Loucy (cell line): ENCODE measurements at regions not wholly inside any gene's neighbourhood (a gene's known extent, or its start where the extent isn't known, plus 50 kb on each side); places are given as distances from the start of the nearest gene placed in this dataset.

Source experiments
- H2AFZ ChIP-seq: fragments of 200-600 bp; sonication (generic); 2 replicates; pipeline ENCODE4 v1.6.0; 2016; ENCODE audit warnings: antibody characterized with exemption, mild to moderate bottlenecking, low read length, moderate library complexity
- H3F3A ChIP-seq: fragments of 200-600 bp; 2 replicates; pipeline ENCODE4 v1.6.0; 2016; ENCODE audit warnings: antibody characterized with exemption, low read depth, mild to moderate bottlenecking
- H3K27me3 ChIP-seq: fragments of 200-600 bp; sonication (generic); 2 replicates; pipeline ENCODE4 v1.6.1; 2014; ENCODE audit warnings: low read length, mild to moderate bottlenecking; ENCODE audit not compliant: insufficient read depth, poor library complexity, severe bottlenecking
- H3K36me3 ChIP-seq: fragments of 200-600 bp; sonication (generic); 2 replicates; pipeline ENCODE4 v1.6.1; 2016; ENCODE audit warnings: low read length; ENCODE audit not compliant: insufficient read depth
- H3K4me1 ChIP-seq: fragments of 200-600 bp; sonication (generic); 2 replicates; pipeline ENCODE4 v1.5.1; 2014; ENCODE audit warnings: low read length, mild to moderate bottlenecking; ENCODE audit not compliant: insufficient read depth, poor library complexity, severe bottlenecking
- H3K4me2 ChIP-seq: fragments of 200-600 bp; sonication (generic); 2 replicates; pipeline ENCODE4 v1.6.0; 2014; ENCODE audit warnings: antibody characterized with exemption, low read length, low read depth, mild to moderate bottlenecking; ENCODE audit not compliant: poor library complexity, severe bottlenecking
- H3K4me3 ChIP-seq: fragments of 200-600 bp; sonication (generic); 2 replicates; pipeline ENCODE4 v1.5.1; 2014; ENCODE audit warnings: low read length, mild to moderate bottlenecking, mixed read lengths; ENCODE audit not compliant: poor library complexity, severe bottlenecking
- H3K79me2 ChIP-seq: fragments of 200-600 bp; sonication (generic); 2 replicates; pipeline ENCODE4 v1.6.1; 2014; ENCODE audit warnings: low read length; ENCODE audit not compliant: insufficient read depth
- H3K9ac ChIP-seq: fragments of 200-600 bp; sonication (generic); 2 replicates; pipeline ENCODE4 v1.6.0; 2014; ENCODE audit warnings: mild to moderate bottlenecking, low read depth, low read length, moderate library complexity; ENCODE audit not compliant: poor library complexity, severe bottlenecking
- H3K9me2 ChIP-seq: fragments of 200-600 bp; sonication (generic); replicated peaks from 2 replicates; pipeline ENCODE4 v1.6.1; 2016; ENCODE audit warnings: low read depth, low read length, mixed read lengths
- H3K9me3 ChIP-seq: fragments of 200-600 bp; sonication (generic); 2 replicates; pipeline ENCODE4 v1.6.1; 2014; ENCODE audit warnings: mild to moderate bottlenecking, antibody characterized with exemption, low read length, low read depth; ENCODE audit not compliant: insufficient read depth
- H4K20me1 ChIP-seq: fragments of 200-600 bp; sonication (generic); 2 replicates; pipeline ENCODE4 v1.6.0; 2014; ENCODE audit warnings: antibody characterized with exemption, low read length, mild to moderate bottlenecking; ENCODE audit not compliant: insufficient read depth, poor library complexity, severe bottlenecking
- EZH2phosphoT487 ChIP-seq: fragments of 200-600 bp; IDR thresholded peaks from 2 replicates; pipeline ENCODE4 v1.6.1; 2018; ENCODE audit warnings: antibody characterized with exemption, mild to moderate bottlenecking, moderate library complexity, borderline replicate concordance
- TF ChIP-seq, protein P1 (sequence below): fragments of 200-600 bp; sonication (generic); conservative IDR thresholded peaks from 2 replicates; pipeline ENCODE4 v1.5.1; 2014; ENCODE audit warnings: mild to moderate bottlenecking, antibody characterized with exemption, low read length

DNA sequence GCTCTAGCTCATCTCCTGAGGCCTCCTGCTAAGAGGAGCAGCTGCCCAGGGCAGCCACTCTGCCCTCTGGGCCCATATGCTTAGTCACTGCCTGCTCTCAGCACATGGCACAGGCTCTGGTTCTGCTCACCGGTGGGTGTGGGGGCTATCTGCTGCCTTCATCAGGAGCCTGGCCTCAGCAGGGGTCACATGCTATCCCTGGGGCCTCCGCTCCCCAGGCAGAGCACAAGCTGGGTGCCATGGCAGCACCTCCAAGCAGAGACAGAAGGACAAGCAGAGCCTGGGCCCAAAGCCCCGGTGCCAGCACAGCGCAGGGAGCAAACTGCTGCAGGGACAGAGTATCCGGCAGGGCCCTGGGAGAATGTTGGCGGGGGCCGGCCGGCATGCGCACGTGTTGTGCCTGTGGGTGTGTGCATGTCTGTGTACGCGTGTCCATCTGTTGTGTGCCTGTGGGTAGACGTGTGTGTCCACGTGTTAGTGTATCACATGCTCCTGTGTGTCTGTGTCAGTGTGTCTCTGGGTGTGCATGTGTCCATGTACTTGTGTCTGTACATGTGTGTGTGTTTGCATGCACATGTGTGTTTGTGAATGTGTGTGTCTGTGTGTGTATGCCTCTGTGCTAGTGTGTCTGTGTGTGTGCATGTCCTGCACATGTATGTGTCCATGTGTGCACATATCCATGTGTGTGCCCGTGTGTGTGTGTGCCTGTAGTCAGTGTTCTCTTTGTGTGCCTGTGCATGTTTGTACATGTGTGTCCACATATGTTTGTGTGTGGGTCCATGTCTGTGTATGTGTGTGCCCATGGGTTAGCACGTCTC lies 326.9 kb downstream of the TMEM121 start:
- H3K9me3 ChIP-seq, result no peaks in the 10 kb centered on the region
- H3K36me3 ChIP-seq, result peaks cover 36% of the 10 kb centered on the region; the same call in 1 of the 2 replicates

DNA sequence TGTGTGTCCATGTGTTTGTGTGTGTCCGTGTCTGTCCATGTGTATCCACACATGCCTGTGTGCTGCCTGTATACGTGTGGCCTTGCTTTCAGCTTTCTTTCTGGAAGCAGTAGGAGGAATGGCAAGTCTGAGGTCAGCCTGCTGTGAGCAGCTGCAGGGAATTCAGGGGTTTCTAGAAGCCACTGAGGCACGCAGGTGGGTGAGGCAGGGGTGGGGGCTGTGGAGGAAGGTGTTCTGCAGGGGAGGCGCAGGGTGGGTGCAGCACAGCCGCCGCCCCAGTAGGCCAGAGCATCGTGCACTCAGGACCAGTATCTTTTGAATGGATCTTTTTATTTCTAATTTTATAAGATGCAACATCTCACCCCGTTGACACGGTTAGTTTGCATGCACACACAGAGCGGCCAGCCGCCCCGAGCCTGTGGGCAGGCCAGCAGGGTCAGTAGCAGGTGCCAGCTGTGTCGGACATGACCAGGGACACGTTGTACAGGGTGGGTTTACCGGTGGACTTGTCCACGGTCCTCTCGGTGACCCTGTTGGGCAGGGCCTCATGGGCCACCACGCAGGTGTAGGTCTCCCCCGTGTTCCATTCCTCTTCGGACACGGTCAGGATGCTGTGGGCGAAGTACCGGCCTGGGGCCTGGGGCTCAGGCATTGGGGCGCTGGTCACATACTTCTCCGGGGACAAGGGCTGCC lies 327.7 kb downstream of the TMEM121 start:
- H2AFZ ChIP-seq, result no peak overlapping the region
- peaks cover 36% of the 10 kb centered on the region; the same call in 1 of the 2 replicates for H3K36me3 ChIP-seq
- no peaks in the 10 kb centered on the region for H3F3A ChIP-seq
- no peak overlapping the region for H3K4me2 ChIP-seq
- TF ChIP-seq, protein P1, sequence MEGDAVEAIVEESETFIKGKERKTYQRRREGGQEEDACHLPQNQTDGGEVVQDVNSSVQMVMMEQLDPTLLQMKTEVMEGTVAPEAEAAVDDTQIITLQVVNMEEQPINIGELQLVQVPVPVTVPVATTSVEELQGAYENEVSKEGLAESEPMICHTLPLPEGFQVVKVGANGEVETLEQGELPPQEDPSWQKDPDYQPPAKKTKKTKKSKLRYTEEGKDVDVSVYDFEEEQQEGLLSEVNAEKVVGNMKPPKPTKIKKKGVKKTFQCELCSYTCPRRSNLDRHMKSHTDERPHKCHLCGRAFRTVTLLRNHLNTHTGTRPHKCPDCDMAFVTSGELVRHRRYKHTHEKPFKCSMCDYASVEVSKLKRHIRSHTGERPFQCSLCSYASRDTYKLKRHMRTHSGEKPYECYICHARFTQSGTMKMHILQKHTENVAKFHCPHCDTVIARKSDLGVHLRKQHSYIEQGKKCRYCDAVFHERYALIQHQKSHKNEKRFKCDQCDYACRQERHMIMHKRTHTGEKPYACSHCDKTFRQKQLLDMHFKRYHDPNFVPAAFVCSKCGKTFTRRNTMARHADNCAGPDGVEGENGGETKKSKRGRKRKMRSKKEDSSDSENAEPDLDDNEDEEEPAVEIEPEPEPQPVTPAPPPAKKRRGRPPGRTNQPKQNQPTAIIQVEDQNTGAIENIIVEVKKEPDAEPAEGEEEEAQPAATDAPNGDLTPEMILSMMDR, result no peak
- TF ChIP-seq EZH2phosphoT487, result no peak
- H4K20me1 ChIP-seq, result peaks cover 8% of the 10 kb centered on the region
- H3K9me3 ChIP-seq, result no peaks in the 10 kb centered on the region
- H3K79me2 ChIP-seq, result peaks cover 50% of the 10 kb centered on the region
- H3K9ac ChIP-seq, result no peak overlapping the region
- no peak overlapping the region for H3K4me3 ChIP-seq
- H3K9me2 ChIP-seq, result no peaks in the 10 kb centered on the region
- H3K27me3 ChIP-seq, result no peaks in the 10 kb centered on the region
- H3K4me1 ChIP-seq, result peaks cover 28% of the 10 kb centered on the region

More for the DNA sequence above, 326.9 kb downstream of the TMEM121 start:
- no peak for TF ChIP-seq EZH2phosphoT487
- TF ChIP-seq, protein P1, result no peak
- Histone ChIP-seq H3K9ac (no peak overlapping the region), H3F3A (no peaks in the 10 kb centered on the region), H3K9me2 (no peaks in the 10 kb centered on the region), H2AFZ (no peak overlapping the region), H3K4me3 (no peak overlapping the region), H3K27me3 (no peaks in the 10 kb centered on the region), H3K4me1 (peaks cover 24% of the 10 kb centered on the region), H3K79me2 (peaks cover 43% of the 10 kb centered on the region), H4K20me1 (peaks cover 8% of the 10 kb centered on the region), H3K4me2 (no peak overlapping the region)

DNA sequence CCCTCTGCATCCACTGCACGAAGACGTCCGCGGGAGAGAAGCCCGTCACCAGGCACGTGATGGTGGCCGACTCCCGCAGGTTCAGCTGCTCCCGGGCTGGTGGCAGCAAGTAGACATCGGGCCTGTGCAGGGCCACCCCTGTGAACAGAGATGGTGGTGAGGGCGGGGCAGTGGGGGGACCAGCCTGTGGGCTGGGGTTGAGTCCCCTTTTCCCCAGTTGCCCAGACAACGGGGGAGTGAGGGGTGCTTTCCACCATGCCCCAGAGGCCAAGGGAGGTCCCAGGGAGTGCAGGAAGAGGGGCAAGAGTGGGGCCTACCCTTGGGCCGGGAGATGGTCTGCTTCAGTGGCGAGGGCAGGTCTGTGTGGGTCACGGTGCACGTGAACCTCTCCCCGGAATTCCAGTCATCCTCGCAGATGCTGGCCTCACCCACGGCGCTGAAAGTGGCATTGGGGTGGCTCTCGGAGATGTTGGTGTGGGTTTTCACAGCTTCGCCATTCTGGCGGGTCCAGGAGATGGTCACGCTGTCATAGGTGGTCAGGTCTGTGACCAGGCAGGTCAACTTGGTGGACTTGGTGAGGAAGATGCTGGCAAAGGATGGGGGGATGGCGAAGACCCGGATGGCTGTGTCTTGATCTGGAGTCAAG lies 328.3 kb downstream of the TMEM121 start:
- Histone ChIP-seq H3K4me1 (peaks cover 28% of the 10 kb centered on the region), H3K27me3 (no peaks in the 10 kb centered on the region), H3K4me2 (no peak overlapping the region), H3F3A (no peaks in the 10 kb centered on the region), H3K9me3 (no peaks in the 10 kb centered on the region), H3K4me3 (no peak overlapping the region), H3K79me2 (peaks cover 57% of the 10 kb centered on the region), H3K9me2 (no peaks in the 10 kb centered on the region), H3K9ac (no peak overlapping the region), H2AFZ (no peak overlapping the region), H4K20me1 (peaks cover 8% of the 10 kb centered on the region), H3K36me3 (peaks cover 36% of the 10 kb centered on the region; the same call in 1 of the 2 replicates)
- TF ChIP-seq, protein P1, result no peak
- TF ChIP-seq EZH2phosphoT487, result no peak
